H9 (cell line): ENCODE measurements at regions not wholly inside any gene's neighbourhood (a gene's known extent, or its start where the extent isn't known, plus 50 kb on each side); places are given as distances from the start of the nearest gene placed in this dataset.

Source experiments
- DNase-seq: peaks from one replicate; pipeline ENCODE4 v3.0.0-alpha.2; 2017
- H2AFZ ChIP-seq: one replicate; pipeline ENCODE4 v1.6.1; 2013; ENCODE audit warnings: mild to moderate bottlenecking, low read length, control low read depth, moderate library complexity
- H2AK5ac ChIP-seq: 2 replicates; pipeline ENCODE4 v1.6.1; 2013; ENCODE audit warnings: low read length, control low read depth, mixed read lengths; ENCODE audit not compliant: insufficient read length
- H2BK120ac ChIP-seq: one replicate; pipeline ENCODE4 v1.6.1; 2013; ENCODE audit warnings: low read depth, mild to moderate bottlenecking, low read length, control low read depth, inconsistent platforms; ENCODE audit not compliant: poor library complexity, severe bottlenecking
- H2BK12ac ChIP-seq: 2 replicates; pipeline ENCODE4 v1.6.1; 2013; ENCODE audit warnings: low read length, control low read depth, mixed read lengths, low read depth; ENCODE audit not compliant: insufficient read length
- H2BK15ac ChIP-seq: 2 replicates; pipeline ENCODE4 v1.6.1; 2013; ENCODE audit warnings: low read depth, low read length, control low read depth
- H2BK20ac ChIP-seq: one replicate; pipeline ENCODE4 v1.6.1; 2013; ENCODE audit warnings: low read depth, mild to moderate bottlenecking, low read length, control low read depth, inconsistent platforms; ENCODE audit not compliant: poor library complexity, severe bottlenecking
- H2BK5ac ChIP-seq: 2 replicates; pipeline ENCODE4 v1.6.1; 2013; ENCODE audit warnings: low read length, control low read depth, mixed read lengths; ENCODE audit not compliant: insufficient read length
- H3K14ac ChIP-seq: 2 replicates; pipeline ENCODE4 v1.6.1; 2013; ENCODE audit warnings: low read length, control low read depth; ENCODE audit not compliant: insufficient read depth
- H3K18ac ChIP-seq: 2 replicates; pipeline ENCODE4 v1.6.1; 2013; ENCODE audit warnings: low read depth, mild to moderate bottlenecking, mixed read lengths, low read length, control low read depth; ENCODE audit not compliant: insufficient read length
- H3K23ac ChIP-seq: 2 replicates; pipeline ENCODE4 v1.6.1; 2013; ENCODE audit warnings: low read length, control low read depth, mixed read lengths, low read depth; ENCODE audit not compliant: insufficient read length
- H3K23me2 ChIP-seq: 2 replicates; pipeline ENCODE4 v1.6.1; 2013; ENCODE audit warnings: low read depth, mild to moderate bottlenecking, mixed read lengths, low read length, control low read depth; ENCODE audit not compliant: insufficient read length, poor library complexity, severe bottlenecking
- H3K27ac ChIP-seq: 2 replicates; pipeline ENCODE4 v1.5.1; 2013; ENCODE audit warnings: low read length, control low read depth, mixed read lengths, low read depth; ENCODE audit not compliant: insufficient read length
- H3K27me3 ChIP-seq: 2 replicates; pipeline ENCODE4 v1.6.1; 2013; ENCODE audit warnings: low read length, control low read depth, inconsistent platforms; ENCODE audit not compliant: insufficient read depth
- H3K4ac ChIP-seq: 2 replicates; pipeline ENCODE4 v1.6.1; 2013; ENCODE audit warnings: low read depth, mild to moderate bottlenecking, control low read depth, inconsistent platforms, low read length, moderate library complexity
- H3K4me1 ChIP-seq: 2 replicates; pipeline ENCODE4 v1.6.1; 2013; ENCODE audit warnings: low read length, control low read depth, inconsistent platforms; ENCODE audit not compliant: insufficient read depth
- H3K4me2 ChIP-seq: 2 replicates; pipeline ENCODE4 v1.6.1; 2013; ENCODE audit warnings: low read length, control low read depth, mixed read lengths; ENCODE audit not compliant: insufficient read length, insufficient read depth
- H3K56ac ChIP-seq: 2 replicates; pipeline ENCODE4 v1.6.1; 2013; ENCODE audit warnings: low read depth, mild to moderate bottlenecking, mixed read lengths, low read length, control low read depth; ENCODE audit not compliant: insufficient read length
- H3K79me1 ChIP-seq: 2 replicates; pipeline ENCODE4 v1.6.1; 2013; ENCODE audit warnings: low read depth, mild to moderate bottlenecking, moderate library complexity, low read length, control low read depth, inconsistent platforms; ENCODE audit not compliant: insufficient read depth, poor library complexity, severe bottlenecking
- H3K79me2 ChIP-seq: 2 replicates; pipeline ENCODE4 v1.6.1; 2013; ENCODE audit warnings: low read length, control low read depth, inconsistent platforms; ENCODE audit not compliant: insufficient read depth
- H3K9ac ChIP-seq: 2 replicates; pipeline ENCODE4 v1.6.1; 2013; ENCODE audit warnings: low read length, control low read depth, mixed read lengths; ENCODE audit not compliant: insufficient read length; ENCODE audit errors: extremely low read depth
- H3K9me3 ChIP-seq: one replicate; pipeline ENCODE4 v1.6.1; 2013; ENCODE audit warnings: low read depth, low read length, inconsistent platforms; ENCODE audit not compliant: control insufficient read depth
- H3T11ph ChIP-seq: one replicate; pipeline ENCODE4 v1.6.1; 2013; ENCODE audit warnings: mild to moderate bottlenecking, low read length, control low read depth, inconsistent platforms
- H4K20me1 ChIP-seq: one replicate; pipeline ENCODE4 v1.6.1; 2013; ENCODE audit not compliant: control insufficient read depth, insufficient read length, insufficient read depth
- H4K5ac ChIP-seq: 2 replicates; pipeline ENCODE4 v1.6.1; 2013; ENCODE audit warnings: low read depth, mild to moderate bottlenecking, mixed read lengths, low read length, control low read depth; ENCODE audit not compliant: insufficient read length
- H4K8ac ChIP-seq: replicated peaks from 2 replicates; pipeline ENCODE4 v1.6.1; 2013; ENCODE audit warnings: low read length, control low read depth, mixed read lengths, low read depth; ENCODE audit not compliant: insufficient read length
- H4K91ac ChIP-seq: 2 replicates; pipeline ENCODE4 v1.6.1; 2013; ENCODE audit warnings: low read depth, mild to moderate bottlenecking, moderate library complexity, mixed read lengths, low read length, control low read depth; ENCODE audit not compliant: insufficient read length
- H3K27ac Mint-ChIP-seq, 3 experiments: 2 replicates in 2 of 3; 3 replicates in 1 of 3; pipeline ENCODE4 v1.8.0; 2020 to 2021; ENCODE audit warnings: mixed read lengths in 3 of 3, mild to moderate bottlenecking in 1 of 3, moderate library complexity in 1 of 3
- H3K27me3 Mint-ChIP-seq: 2 replicates; pipeline ENCODE4 v1.8.0; 2021; ENCODE audit warnings: low read depth, mild to moderate bottlenecking, moderate library complexity, mixed read lengths
- H3K36me3 Mint-ChIP-seq, 3 experiments: 2 replicates in 2 of 3; 3 replicates in 1 of 3; pipeline ENCODE4 v1.8.0; 2020 to 2021; ENCODE audit warnings: low read depth in 3 of 3, mixed read lengths in 3 of 3; ENCODE audit not compliant: insufficient read depth in 1 of 3
- H3K4me1 Mint-ChIP-seq, 2 experiments: 2 replicates each; pipeline ENCODE4 v1.8.0; 2020; ENCODE audit warnings: mixed read lengths in 2 of 2
- H3K4me3 Mint-ChIP-seq, 2 experiments: 2 replicates in 1 of 2; 3 replicates in 1 of 2; pipeline ENCODE4 v1.8.0; 2020 to 2021; ENCODE audit warnings: mild to moderate bottlenecking in 2 of 2, mixed read lengths in 2 of 2, moderate library complexity in 1 of 2
- H3K9me3 Mint-ChIP-seq, 2 experiments: 2 replicates in 1 of 2; 3 replicates in 1 of 2; pipeline ENCODE4 v1.8.0; 2020; ENCODE audit warnings: mild to moderate bottlenecking in 2 of 2, mixed read lengths in 2 of 2, moderate library complexity in 1 of 2
- WGBS: extraction: QIAGEN DNeasy Blood & Tissue Kit; methylation state at CpG from one replicate; pipeline ENCODE4 v1.1.7; 2013; ENCODE audit warnings: missing lambda C conversion rate, low lambda C conversion rate, mixed read lengths; ENCODE audit not compliant: insufficient read length; ENCODE audit errors: extremely low coverage; 5-methylcytosine and 5-hydroxymethylcytosine counted together
- TF ChIP-seq, protein P1 (sequence below): fragments of 200-600 bp; sonication (generic); conservative IDR thresholded peaks from 3 replicates; pipeline ENCODE4 v1.8.0; 2021; ENCODE audit warnings: antibody characterized with exemption, mild to moderate bottlenecking

DNA sequence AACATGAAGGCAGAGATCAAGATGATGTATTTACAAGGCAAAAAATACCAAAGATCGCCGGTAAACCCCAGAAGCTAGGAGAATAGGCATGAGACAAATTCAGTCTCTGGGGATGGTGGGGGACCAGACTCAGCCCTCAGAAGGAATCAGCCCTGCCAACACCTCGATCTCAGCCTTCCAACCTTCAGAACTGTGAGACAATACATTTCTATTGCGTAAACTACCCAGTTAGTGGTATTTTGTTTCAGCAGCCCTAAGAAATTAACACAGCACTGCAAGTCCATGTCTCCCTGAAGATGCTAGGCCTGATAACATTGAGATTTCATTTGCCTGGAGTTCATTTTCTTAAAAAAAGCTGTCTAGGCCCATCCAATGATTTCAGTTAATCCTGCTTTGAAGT, 622.5 kb downstream of the PTPRC start:
- Histone ChIP-seq H2BK15ac (no peak overlapping the region), H2BK12ac (no peak overlapping the region), H2AFZ (no peak overlapping the region), H2BK5ac (no peak overlapping the region), H3K27ac (no peak overlapping the region), H2BK120ac (no peak overlapping the region), H3K4me2 (no peak overlapping the region), H4K5ac (no peak overlapping the region), H4K8ac (no peak overlapping the region), H3K23me2 (no peaks in the 10 kb centered on the region), H2AK5ac (no peak overlapping the region), H4K20me1 (no peaks in the 10 kb centered on the region), H3K23ac (no peak overlapping the region), H4K91ac (no peak overlapping the region), H3K14ac (no peak overlapping the region), H3K56ac (no peak overlapping the region), H2BK20ac (no peak overlapping the region), H3K4ac (no peak overlapping the region), H3K9ac (no peak overlapping the region), H3K79me2 (no peaks in the 10 kb centered on the region), H3K18ac (no peak overlapping the region), H3K9me3 (no peaks in the 10 kb centered on the region), H3K79me1 (no peaks in the 10 kb centered on the region), H3K4me1 (no peaks in the 10 kb centered on the region), H3K27me3 (no peaks in the 10 kb centered on the region), H3T11ph (no peak overlapping the region)
- DNase-seq, result no peak
- H3K27me3 Mint-ChIP-seq, result no peaks in the 10 kb centered on the region
- H3K4me3 Mint-ChIP-seq, result no peak overlapping the region
- 0 out of 4 replicates have a peak, but pooled peaks cover 0 to 4% of the 10 kb centered on the region in 2 experiments for H3K4me1 Mint-ChIP-seq
- 0 out of 7 replicates have a peak, but pooled peaks cover 0 to under 1% (median 0%) of the 10 kb centered on the region in 3 experiments for H3K36me3 Mint-ChIP-seq
- WGBS, result no CpG with 5 or more reads among the region's 4 CpGs
- peaks cover 5 to 8% of the 10 kb centered on the region in 2 experiments; a peak in 3 of 5 replicates for H3K9me3 Mint-ChIP-seq
- TF ChIP-seq, protein P1, sequence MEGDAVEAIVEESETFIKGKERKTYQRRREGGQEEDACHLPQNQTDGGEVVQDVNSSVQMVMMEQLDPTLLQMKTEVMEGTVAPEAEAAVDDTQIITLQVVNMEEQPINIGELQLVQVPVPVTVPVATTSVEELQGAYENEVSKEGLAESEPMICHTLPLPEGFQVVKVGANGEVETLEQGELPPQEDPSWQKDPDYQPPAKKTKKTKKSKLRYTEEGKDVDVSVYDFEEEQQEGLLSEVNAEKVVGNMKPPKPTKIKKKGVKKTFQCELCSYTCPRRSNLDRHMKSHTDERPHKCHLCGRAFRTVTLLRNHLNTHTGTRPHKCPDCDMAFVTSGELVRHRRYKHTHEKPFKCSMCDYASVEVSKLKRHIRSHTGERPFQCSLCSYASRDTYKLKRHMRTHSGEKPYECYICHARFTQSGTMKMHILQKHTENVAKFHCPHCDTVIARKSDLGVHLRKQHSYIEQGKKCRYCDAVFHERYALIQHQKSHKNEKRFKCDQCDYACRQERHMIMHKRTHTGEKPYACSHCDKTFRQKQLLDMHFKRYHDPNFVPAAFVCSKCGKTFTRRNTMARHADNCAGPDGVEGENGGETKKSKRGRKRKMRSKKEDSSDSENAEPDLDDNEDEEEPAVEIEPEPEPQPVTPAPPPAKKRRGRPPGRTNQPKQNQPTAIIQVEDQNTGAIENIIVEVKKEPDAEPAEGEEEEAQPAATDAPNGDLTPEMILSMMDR, result no peak
- H3K27ac Mint-ChIP-seq, result no peak overlapping the region
